Lower leg skin (tissue), 3 donors: ENCODE measurements at regions not wholly inside any gene's neighbourhood (a gene's known extent, or its start where the extent isn't known, plus 50 kb on each side); places are given as distances from the start of the nearest gene placed in this dataset.

Experiments used
- CTCF ChIP-seq, 3 donors: fragments of 450-650 bp; IDR thresholded peaks; one replicate each; pipeline ENCODE4 v1.5.1; 2016; ENCODE audit warnings: antibody characterized with exemption in 3 of 3, mild to moderate bottlenecking in 3 of 3, moderate library complexity in 2 of 3
- POLR2A ChIP-seq, 2 donors: fragments of 450-650 bp; IDR thresholded peaks; one replicate each; pipeline ENCODE4 v1.6.1; 2016 to 2017; ENCODE audit warnings: antibody characterized with exemption in 2 of 2, mild to moderate bottlenecking in 1 of 2, moderate library complexity in 1 of 2

- no peak for TF ChIP-seq CTCF (IDR thresholded peaks at IDR 0.05)
- no peak for TF ChIP-seq POLR2A (IDR thresholded peaks at IDR 0.05)
Measured at GRCh38 chr6:145567684-145568252, 167.6 kb downstream of the EPM2A start.
